HEK293T (cell line): ENCODE measurements at regions not wholly inside any gene's neighbourhood (a gene's known extent, or its start where the extent isn't known, plus 50 kb on each side); places are given as distances from the start of the nearest gene placed in this dataset.
A peak's percentile ranks its signal among the peaks of the same experiment; 100 is the strongest.

Experiments
- CTCF ChIA-PET: fragments of 350-600 bp; formaldehyde crosslinking; extraction: SDS; loops from one replicate; lab custom pipeline; 2021; ENCODE audit warnings: antibody characterized with exemption, inconsistent platforms; lab: Yijun Ruan, JAX
- POLR2A ChIA-PET: fragments of 350-600 bp; formaldehyde crosslinking; extraction: SDS; loops from one replicate; lab custom pipeline; 2020; ENCODE audit warnings: antibody characterized with exemption, inconsistent platforms; lab: Yijun Ruan, JAX
- DNase-seq: peaks from one replicate; pipeline ENCODE4 v3.0.0; 2012; ENCODE audit warnings: mixed read lengths; ENCODE audit errors: extremely low spot score
- ARNT ChIP-seq: fragments of 450-650 bp; IDR thresholded peaks from 2 replicates; pipeline ENCODE4 v1.6.1; 2017; ENCODE audit warnings: mild to moderate bottlenecking
- BHLHE40 ChIP-seq: fragments of 450-650 bp; IDR thresholded peaks from 2 replicates; pipeline ENCODE4 v1.6.1; 2016; ENCODE audit warnings: mild to moderate bottlenecking, moderate library complexity, borderline replicate concordance
- CTBP1 ChIP-seq: fragments of 450-650 bp; IDR thresholded peaks from 2 replicates; pipeline ENCODE4 v1.6.1; 2016; ENCODE audit warnings: borderline replicate concordance
- ELF4 ChIP-seq: fragments of 450-650 bp; IDR thresholded peaks from 2 replicates; pipeline ENCODE4 v1.6.1; 2017; ENCODE audit warnings: antibody characterized with exemption
- FOXA1 ChIP-seq: fragments of 450-650 bp; IDR thresholded peaks from 2 replicates; pipeline ENCODE4 v1.6.1; 2016; ENCODE audit warnings: mild to moderate bottlenecking
- FOXK2 ChIP-seq: fragments of 450-650 bp; IDR thresholded peaks from 2 replicates; pipeline ENCODE4 v1.6.1; 2016; ENCODE audit warnings: mild to moderate bottlenecking
- FOXM1 ChIP-seq: fragments of 450-650 bp; IDR thresholded peaks from 2 replicates; pipeline ENCODE4 v1.6.1; 2017; ENCODE audit warnings: mild to moderate bottlenecking, borderline replicate concordance
- HDGF ChIP-seq: fragments of 450-650 bp; IDR thresholded peaks from 2 replicates; pipeline ENCODE4 v1.6.1; 2017; ENCODE audit warnings: antibody characterized with exemption, borderline replicate concordance
- L3MBTL2 ChIP-seq: fragments of 450-650 bp; conservative IDR thresholded peaks from 2 replicates; pipeline ENCODE4 v1.6.1; 2016; ENCODE audit warnings: mild to moderate bottlenecking
- LEF1 ChIP-seq: fragments of 450-650 bp; IDR thresholded peaks from 2 replicates; pipeline ENCODE4 v1.6.1; 2017; ENCODE audit warnings: mild to moderate bottlenecking, borderline replicate concordance
- NFRKB ChIP-seq: fragments of 450-650 bp; IDR thresholded peaks from 2 replicates; pipeline ENCODE4 v1.6.1; 2016; ENCODE audit warnings: mild to moderate bottlenecking, moderate library complexity
- SP1 ChIP-seq: fragments of 450-650 bp; IDR thresholded peaks from 2 replicates; pipeline ENCODE4 v1.6.1; 2017
- SUZ12 ChIP-seq: fragments of 450-650 bp; IDR thresholded peaks from 2 replicates; pipeline ENCODE4 v1.6.1; 2016; ENCODE audit warnings: mild to moderate bottlenecking
- TARDBP ChIP-seq: fragments of 450-650 bp; IDR thresholded peaks from 2 replicates; pipeline ENCODE4 v1.6.1; 2016
- ZNF384 ChIP-seq: fragments of 450-650 bp; IDR thresholded peaks from 2 replicates; pipeline ENCODE4 v1.6.1; 2016
- TF ChIP-seq, protein P1 (sequence below): fragments of 450-650 bp; IDR thresholded peaks from 2 replicates; pipeline ENCODE4 v1.6.1; 2016

DNA sequence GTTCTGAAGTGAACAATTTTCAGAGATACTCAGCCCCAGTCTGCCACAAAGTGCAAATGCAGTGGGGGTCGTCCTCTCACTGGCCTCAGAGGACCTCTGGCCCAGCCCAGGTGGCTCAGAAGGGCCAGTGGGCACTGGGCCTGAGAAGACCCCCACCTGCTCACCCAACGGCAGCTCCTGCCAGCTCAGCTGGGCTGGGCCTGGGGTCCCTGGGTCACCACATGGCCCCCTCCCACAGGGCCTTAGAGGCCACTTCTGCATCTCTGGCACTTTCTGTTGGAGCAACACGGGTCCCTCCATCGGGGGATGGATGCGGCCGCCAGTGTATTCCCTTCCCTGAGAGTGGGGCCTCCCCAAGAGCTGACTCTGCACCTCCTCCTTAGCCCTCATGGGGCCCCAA lies 262.7 kb upstream of the KCNH8 start:
- POLR2A ChIA-PET: no interaction called here
- CTCF ChIA-PET: no interaction called here
- DNase-seq: no peak
- TF ChIP-seq BHLHE40: no peak
- TF ChIP-seq ZNF384: no peak
- TF ChIP-seq FOXK2: no peak
- TF ChIP-seq L3MBTL2: no peak
- TF ChIP-seq, protein P1, sequence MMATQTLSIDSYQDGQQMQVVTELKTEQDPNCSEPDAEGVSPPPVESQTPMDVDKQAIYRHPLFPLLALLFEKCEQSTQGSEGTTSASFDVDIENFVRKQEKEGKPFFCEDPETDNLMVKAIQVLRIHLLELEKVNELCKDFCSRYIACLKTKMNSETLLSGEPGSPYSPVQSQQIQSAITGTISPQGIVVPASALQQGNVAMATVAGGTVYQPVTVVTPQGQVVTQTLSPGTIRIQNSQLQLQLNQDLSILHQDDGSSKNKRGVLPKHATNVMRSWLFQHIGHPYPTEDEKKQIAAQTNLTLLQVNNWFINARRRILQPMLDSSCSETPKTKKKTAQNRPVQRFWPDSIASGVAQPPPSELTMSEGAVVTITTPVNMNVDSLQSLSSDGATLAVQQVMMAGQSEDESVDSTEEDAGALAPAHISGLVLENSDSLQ: no peak
- TF ChIP-seq ELF4: no peak
- TF ChIP-seq HDGF: no peak
- no peak for TF ChIP-seq ARNT
- TF ChIP-seq FOXA1: no peak
- no peak for TF ChIP-seq SP1
- TF ChIP-seq SUZ12: no peak
- no peak for TF ChIP-seq TARDBP
- no peak for TF ChIP-seq FOXM1

DNA sequence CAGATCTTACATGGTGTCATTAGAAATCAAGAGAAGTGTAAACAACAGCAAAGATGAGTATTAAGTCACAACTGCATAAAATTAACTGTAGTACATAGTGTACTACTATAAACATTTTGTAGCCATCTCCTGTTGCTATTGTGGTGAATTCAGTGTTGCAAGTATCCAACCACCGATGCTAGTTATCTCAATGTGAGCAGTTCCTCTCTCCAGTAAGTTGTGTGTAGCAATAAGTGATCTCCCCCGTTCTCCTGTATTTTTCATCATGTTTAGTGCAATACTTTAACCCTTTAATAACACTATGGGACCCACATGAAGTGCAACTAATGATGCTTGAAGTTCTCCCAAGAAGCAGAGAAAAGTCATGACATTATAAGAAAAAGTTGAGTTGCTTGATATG lies 264.7 kb upstream of the KCNH8 start:
- DNase-seq: no peak
- POLR2A ChIA-PET: no interaction called here
- TF ChIP-seq CTBP1: no peak
- TF ChIP-seq, protein P1: no peak
- no peak for TF ChIP-seq LEF1
- TF ChIP-seq SP1: no peak
- CTCF ChIA-PET: no interaction called here

DNA sequence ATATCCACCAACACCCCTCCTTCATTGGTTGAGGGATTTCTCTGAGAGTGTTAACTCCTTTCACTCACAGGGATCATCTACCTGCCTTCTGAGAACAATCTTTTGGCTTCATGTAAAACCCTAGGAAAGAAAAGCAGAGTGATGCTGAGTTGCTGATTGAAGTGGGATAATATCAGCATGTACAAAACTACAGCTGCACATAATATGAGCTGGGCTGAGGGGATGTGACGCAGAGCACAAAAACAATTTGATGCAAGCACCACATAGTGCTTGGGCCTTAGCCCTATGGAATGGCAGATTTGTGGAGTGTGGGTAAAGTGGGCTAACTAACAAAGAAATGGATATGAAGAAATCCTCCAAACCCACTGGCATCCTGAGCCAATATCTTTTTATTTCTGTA lies 267.6 kb upstream of the KCNH8 start:
- POLR2A ChIA-PET: no interaction called here
- no peak for TF ChIP-seq SUZ12
- TF ChIP-seq FOXM1: no peak
- no peak for TF ChIP-seq TARDBP
- TF ChIP-seq, protein P1: no peak
- TF ChIP-seq NFRKB: no peak
- TF ChIP-seq FOXK2: no peak
- TF ChIP-seq ZNF384: no peak
- no peak for TF ChIP-seq ARNT
- TF ChIP-seq LEF1: no peak
- TF ChIP-seq L3MBTL2: no peak
- TF ChIP-seq SP1: no peak
- no peak for TF ChIP-seq CTBP1
- TF ChIP-seq HDGF: no peak
- TF ChIP-seq BHLHE40: no peak
- TF ChIP-seq FOXA1: no peak
- no peak for TF ChIP-seq ELF4
- CTCF ChIA-PET: no interaction called here
- no peak for DNase-seq

DNA sequence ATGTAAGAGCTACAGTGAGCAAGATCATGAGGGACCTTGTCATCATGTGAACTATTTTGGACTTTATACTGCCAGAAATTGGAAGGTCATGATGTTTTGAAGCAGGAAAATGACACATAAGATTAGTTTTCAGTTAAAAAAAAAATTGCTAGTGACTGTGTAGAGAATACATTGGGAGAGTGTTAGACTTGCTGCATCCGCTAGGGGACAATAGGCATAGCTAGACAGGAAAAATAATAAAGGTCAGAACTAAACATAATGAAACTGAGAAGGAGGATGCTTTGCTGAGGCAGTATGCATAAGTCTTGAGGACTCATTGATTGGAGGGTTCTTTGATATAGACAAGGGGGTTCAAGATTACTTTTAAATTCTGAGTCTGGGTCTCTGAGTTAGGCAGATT lies 275.8 kb upstream of the KCNH8 start:
- DNase-seq: peak; percentile 12
- ChIA-PET POLR2A (no interaction called here), CTCF (no interaction called here)
- TF ChIP-seq ELF4 (no peak), CTBP1 (no peak), LEF1 (no peak), FOXA1 (no peak), SUZ12 (no peak), FOXK2 (no peak), L3MBTL2 (no peak), FOXM1 (no peak), ZNF384 (no peak)

DNA sequence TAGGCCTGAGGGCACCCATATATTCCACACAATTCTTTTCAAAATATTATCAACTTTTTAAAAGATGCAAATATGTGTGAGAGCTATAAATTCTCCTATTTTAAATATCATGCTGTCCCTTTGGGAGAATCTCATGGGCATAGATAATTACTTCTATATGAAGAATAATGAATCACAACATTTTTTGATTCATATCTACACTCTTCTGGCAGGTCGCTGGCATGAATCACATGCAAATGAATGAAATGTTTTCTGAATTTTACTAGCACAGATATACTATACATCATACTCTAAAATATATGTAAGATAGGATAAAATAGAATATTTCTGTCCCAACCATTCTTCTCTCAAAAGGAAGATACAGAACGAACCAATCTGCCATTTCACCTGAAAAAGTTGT lies 277.7 kb upstream of the KCNH8 start:
- POLR2A ChIA-PET: no interaction called here
- no peak for DNase-seq
- CTCF ChIA-PET: no interaction called here

DNA sequence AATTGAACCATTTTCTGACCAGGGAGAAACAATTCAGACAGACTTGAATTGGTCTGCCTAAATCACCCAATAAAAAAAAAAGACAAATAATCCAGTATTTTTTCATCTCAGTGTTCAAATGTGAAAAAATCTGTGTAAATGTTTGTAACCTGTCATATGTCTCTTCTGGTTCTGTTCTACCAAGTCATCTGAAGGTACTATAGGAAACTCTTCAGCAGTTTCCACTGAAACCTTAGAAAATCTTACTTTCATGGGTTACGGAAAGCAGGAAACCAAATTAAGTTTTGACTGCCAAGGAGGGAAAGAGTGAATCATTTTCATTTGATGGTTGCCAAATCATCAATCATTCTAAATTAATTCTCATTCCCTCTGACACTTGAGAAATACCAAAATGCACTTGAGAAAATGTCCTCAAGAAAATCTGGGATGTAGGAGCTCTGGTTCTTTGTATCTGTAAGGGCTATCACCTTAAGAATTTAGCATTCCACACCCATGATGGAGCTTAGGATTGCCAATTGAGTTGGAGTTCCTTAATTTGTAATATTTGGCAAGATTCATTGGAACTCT lies 278.2 kb upstream of the KCNH8 start:
- no peak for DNase-seq
- POLR2A ChIA-PET: no interaction called here
- CTCF ChIA-PET: no interaction called here
- TF ChIP-seq ELF4 (no peak), NFRKB (no peak), TARDBP (no peak), FOXM1 (no peak), FOXA1 (no peak), LEF1 (no peak), FOXK2 (no peak), SP1 (no peak), CTBP1 (no peak), HDGF (no peak), ARNT (no peak), L3MBTL2 (no peak)
- TF ChIP-seq, protein P1: no peak

More for the DNA sequence above, 277.7 kb upstream of the KCNH8 start:
- TF ChIP-seq ELF4 (no peak), ZNF384 (no peak), CTBP1 (no peak), ARNT (no peak), FOXA1 (no peak), TARDBP (no peak), LEF1 (no peak), NFRKB (no peak), FOXM1 (no peak)
